H9 (cell line): ENCODE measurements at regions not wholly inside any gene's neighbourhood (a gene's known extent, or its start where the extent isn't known, plus 50 kb on each side); places are given as distances from the start of the nearest gene placed in this dataset.

Experiments used
- DNase-seq: peaks from one replicate; pipeline ENCODE4 v3.0.0-alpha.2; 2017
- H2AFZ ChIP-seq: one replicate; pipeline ENCODE4 v1.6.1; 2013; ENCODE audit warnings: mild to moderate bottlenecking, low read length, control low read depth, moderate library complexity
- H2AK5ac ChIP-seq: 2 replicates; pipeline ENCODE4 v1.6.1; 2013; ENCODE audit warnings: low read length, control low read depth, mixed read lengths; ENCODE audit not compliant: insufficient read length
- H2BK120ac ChIP-seq: one replicate; pipeline ENCODE4 v1.6.1; 2013; ENCODE audit warnings: low read depth, mild to moderate bottlenecking, low read length, control low read depth, inconsistent platforms; ENCODE audit not compliant: poor library complexity, severe bottlenecking
- H2BK12ac ChIP-seq: 2 replicates; pipeline ENCODE4 v1.6.1; 2013; ENCODE audit warnings: low read length, control low read depth, mixed read lengths, low read depth; ENCODE audit not compliant: insufficient read length
- H2BK15ac ChIP-seq: 2 replicates; pipeline ENCODE4 v1.6.1; 2013; ENCODE audit warnings: low read depth, low read length, control low read depth
- H2BK20ac ChIP-seq: one replicate; pipeline ENCODE4 v1.6.1; 2013; ENCODE audit warnings: low read depth, mild to moderate bottlenecking, low read length, control low read depth, inconsistent platforms; ENCODE audit not compliant: poor library complexity, severe bottlenecking
- H2BK5ac ChIP-seq: 2 replicates; pipeline ENCODE4 v1.6.1; 2013; ENCODE audit warnings: low read length, control low read depth, mixed read lengths; ENCODE audit not compliant: insufficient read length
- H3K14ac ChIP-seq: 2 replicates; pipeline ENCODE4 v1.6.1; 2013; ENCODE audit warnings: low read length, control low read depth; ENCODE audit not compliant: insufficient read depth
- H3K18ac ChIP-seq: 2 replicates; pipeline ENCODE4 v1.6.1; 2013; ENCODE audit warnings: low read depth, mild to moderate bottlenecking, mixed read lengths, low read length, control low read depth; ENCODE audit not compliant: insufficient read length
- H3K23ac ChIP-seq: 2 replicates; pipeline ENCODE4 v1.6.1; 2013; ENCODE audit warnings: low read length, control low read depth, mixed read lengths, low read depth; ENCODE audit not compliant: insufficient read length
- H3K23me2 ChIP-seq: 2 replicates; pipeline ENCODE4 v1.6.1; 2013; ENCODE audit warnings: low read depth, mild to moderate bottlenecking, mixed read lengths, low read length, control low read depth; ENCODE audit not compliant: insufficient read length, poor library complexity, severe bottlenecking
- H3K27ac ChIP-seq: 2 replicates; pipeline ENCODE4 v1.5.1; 2013; ENCODE audit warnings: low read length, control low read depth, mixed read lengths, low read depth; ENCODE audit not compliant: insufficient read length
- H3K27me3 ChIP-seq: 2 replicates; pipeline ENCODE4 v1.6.1; 2013; ENCODE audit warnings: low read length, control low read depth, inconsistent platforms; ENCODE audit not compliant: insufficient read depth
- H3K4ac ChIP-seq: 2 replicates; pipeline ENCODE4 v1.6.1; 2013; ENCODE audit warnings: low read depth, mild to moderate bottlenecking, control low read depth, inconsistent platforms, low read length, moderate library complexity
- H3K4me1 ChIP-seq: 2 replicates; pipeline ENCODE4 v1.6.1; 2013; ENCODE audit warnings: low read length, control low read depth, inconsistent platforms; ENCODE audit not compliant: insufficient read depth
- H3K4me2 ChIP-seq: 2 replicates; pipeline ENCODE4 v1.6.1; 2013; ENCODE audit warnings: low read length, control low read depth, mixed read lengths; ENCODE audit not compliant: insufficient read length, insufficient read depth
- H3K56ac ChIP-seq: 2 replicates; pipeline ENCODE4 v1.6.1; 2013; ENCODE audit warnings: low read depth, mild to moderate bottlenecking, mixed read lengths, low read length, control low read depth; ENCODE audit not compliant: insufficient read length
- H3K79me1 ChIP-seq: 2 replicates; pipeline ENCODE4 v1.6.1; 2013; ENCODE audit warnings: low read depth, mild to moderate bottlenecking, moderate library complexity, low read length, control low read depth, inconsistent platforms; ENCODE audit not compliant: insufficient read depth, poor library complexity, severe bottlenecking
- H3K79me2 ChIP-seq: 2 replicates; pipeline ENCODE4 v1.6.1; 2013; ENCODE audit warnings: low read length, control low read depth, inconsistent platforms; ENCODE audit not compliant: insufficient read depth
- H3K9ac ChIP-seq: 2 replicates; pipeline ENCODE4 v1.6.1; 2013; ENCODE audit warnings: low read length, control low read depth, mixed read lengths; ENCODE audit not compliant: insufficient read length; ENCODE audit errors: extremely low read depth
- H3K9me3 ChIP-seq: one replicate; pipeline ENCODE4 v1.6.1; 2013; ENCODE audit warnings: low read depth, low read length, inconsistent platforms; ENCODE audit not compliant: control insufficient read depth
- H3T11ph ChIP-seq: one replicate; pipeline ENCODE4 v1.6.1; 2013; ENCODE audit warnings: mild to moderate bottlenecking, low read length, control low read depth, inconsistent platforms
- H4K20me1 ChIP-seq: one replicate; pipeline ENCODE4 v1.6.1; 2013; ENCODE audit not compliant: control insufficient read depth, insufficient read length, insufficient read depth
- H4K5ac ChIP-seq: 2 replicates; pipeline ENCODE4 v1.6.1; 2013; ENCODE audit warnings: low read depth, mild to moderate bottlenecking, mixed read lengths, low read length, control low read depth; ENCODE audit not compliant: insufficient read length
- H4K8ac ChIP-seq: replicated peaks from 2 replicates; pipeline ENCODE4 v1.6.1; 2013; ENCODE audit warnings: low read length, control low read depth, mixed read lengths, low read depth; ENCODE audit not compliant: insufficient read length
- H4K91ac ChIP-seq: 2 replicates; pipeline ENCODE4 v1.6.1; 2013; ENCODE audit warnings: low read depth, mild to moderate bottlenecking, moderate library complexity, mixed read lengths, low read length, control low read depth; ENCODE audit not compliant: insufficient read length
- H3K27ac Mint-ChIP-seq, 3 experiments: 2 replicates in 2 of 3; 3 replicates in 1 of 3; pipeline ENCODE4 v1.8.0; 2020 to 2021; ENCODE audit warnings: mixed read lengths in 3 of 3, mild to moderate bottlenecking in 1 of 3, moderate library complexity in 1 of 3
- H3K27me3 Mint-ChIP-seq: 2 replicates; pipeline ENCODE4 v1.8.0; 2021; ENCODE audit warnings: low read depth, mild to moderate bottlenecking, moderate library complexity, mixed read lengths
- H3K36me3 Mint-ChIP-seq, 3 experiments: 2 replicates in 2 of 3; 3 replicates in 1 of 3; pipeline ENCODE4 v1.8.0; 2020 to 2021; ENCODE audit warnings: low read depth in 3 of 3, mixed read lengths in 3 of 3; ENCODE audit not compliant: insufficient read depth in 1 of 3
- H3K4me1 Mint-ChIP-seq, 2 experiments: 2 replicates each; pipeline ENCODE4 v1.8.0; 2020; ENCODE audit warnings: mixed read lengths in 2 of 2
- H3K4me3 Mint-ChIP-seq, 2 experiments: 2 replicates in 1 of 2; 3 replicates in 1 of 2; pipeline ENCODE4 v1.8.0; 2020 to 2021; ENCODE audit warnings: mild to moderate bottlenecking in 2 of 2, mixed read lengths in 2 of 2, moderate library complexity in 1 of 2
- H3K9me3 Mint-ChIP-seq, 2 experiments: 2 replicates in 1 of 2; 3 replicates in 1 of 2; pipeline ENCODE4 v1.8.0; 2020; ENCODE audit warnings: mild to moderate bottlenecking in 2 of 2, mixed read lengths in 2 of 2, moderate library complexity in 1 of 2
- CTCF ChIP-seq: fragments of 200-600 bp; sonication (generic); conservative IDR thresholded peaks from 3 replicates; pipeline ENCODE4 v1.8.0; 2021; ENCODE audit warnings: antibody characterized with exemption, mild to moderate bottlenecking
- WGBS: extraction: QIAGEN DNeasy Blood & Tissue Kit; methylation state at CpG from one replicate; pipeline ENCODE4 v1.1.7; 2013; ENCODE audit warnings: missing lambda C conversion rate, low lambda C conversion rate, mixed read lengths; ENCODE audit not compliant: insufficient read length; ENCODE audit errors: extremely low coverage; 5-methylcytosine and 5-hydroxymethylcytosine counted together

- Histone ChIP-seq H4K91ac (no peak overlapping the region), H3K9me3 (no peaks in the 10 kb centered on the region), H2BK120ac (no peak overlapping the region), H3K56ac (no peak overlapping the region), H4K8ac (no peak overlapping the region), H3K14ac (no peak overlapping the region), H2BK20ac (no peak overlapping the region), H2AK5ac (no peak overlapping the region), H2BK12ac (no peak overlapping the region), H3K4me1 (no peaks in the 10 kb centered on the region), H2BK5ac (no peak overlapping the region), H3T11ph (no peak overlapping the region), H3K27me3 (no peaks in the 10 kb centered on the region), H3K4me2 (no peak overlapping the region), H2AFZ (no peak overlapping the region), H3K18ac (no peak overlapping the region), H3K27ac (no peak overlapping the region), H4K5ac (no peak overlapping the region), H2BK15ac (no peak overlapping the region), H4K20me1 (no peaks in the 10 kb centered on the region), H3K79me1 (no peaks in the 10 kb centered on the region), H3K23me2 (no peaks in the 10 kb centered on the region), H3K4ac (no peak overlapping the region), H3K9ac (no peak overlapping the region), H3K79me2 (no peaks in the 10 kb centered on the region), H3K23ac (no peak overlapping the region)
- Mint-ChIP-seq H3K27me3 (no peaks in the 10 kb centered on the region), H3K27ac (no peak overlapping the region), H3K36me3 (no peaks in the 10 kb centered on the region), H3K4me1 (peaks cover 4 to 9% of the 10 kb centered on the region in 2 experiments), H3K9me3 (no peaks in the 10 kb centered on the region), H3K4me3 (no peak overlapping the region)
- no CpG with 5 or more reads among the region's 2 CpGs for WGBS
- no peak for DNase-seq
- no peak for TF ChIP-seq CTCF
These were observed 109.8 kb upstream of the SEMA3A start for GRCh38 chr7:84304407-84304806.
